PC-9 (cell line): ENCODE measurements at regions not wholly inside any gene's neighbourhood (a gene's known extent, or its start where the extent isn't known, plus 50 kb on each side); places are given as distances from the start of the nearest gene placed in this dataset.

Experiments
- EZH2 ChIP-seq: fragments of 200-600 bp; sonication (generic); IDR thresholded peaks from 2 replicates; pipeline ENCODE4 v1.8.0; 2017; ENCODE audit warnings: antibody characterized with exemption, low read depth
- TF ChIP-seq, protein P1 (sequence below): fragments of 200-600 bp; sonication (generic); conservative IDR thresholded peaks from 2 replicates; pipeline ENCODE4 v1.6.1; 2017; ENCODE audit warnings: mixed run types, antibody characterized with exemption, mild to moderate bottlenecking, moderate library complexity

DNA sequence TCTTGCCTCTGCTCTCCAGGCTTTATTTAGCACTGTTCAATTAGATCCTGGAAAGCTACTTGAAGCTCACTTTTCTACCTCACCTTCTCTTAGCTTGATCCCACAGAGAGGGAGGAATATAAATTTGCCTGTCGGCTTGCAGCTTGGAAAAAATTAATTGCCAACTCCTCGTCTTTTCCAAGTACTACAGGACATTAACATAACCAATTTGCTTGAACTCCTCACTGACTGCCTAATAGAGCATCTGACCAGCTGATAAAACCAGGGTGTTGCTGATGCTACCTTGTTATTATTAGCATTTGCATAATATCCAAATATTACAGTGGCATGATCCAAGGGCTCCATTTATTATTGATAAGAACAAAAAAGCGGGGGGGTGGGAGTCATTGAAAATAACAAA is 561.8 kb downstream of the MCTP2 start:
- no peak for TF ChIP-seq EZH2
- TF ChIP-seq, protein P1, sequence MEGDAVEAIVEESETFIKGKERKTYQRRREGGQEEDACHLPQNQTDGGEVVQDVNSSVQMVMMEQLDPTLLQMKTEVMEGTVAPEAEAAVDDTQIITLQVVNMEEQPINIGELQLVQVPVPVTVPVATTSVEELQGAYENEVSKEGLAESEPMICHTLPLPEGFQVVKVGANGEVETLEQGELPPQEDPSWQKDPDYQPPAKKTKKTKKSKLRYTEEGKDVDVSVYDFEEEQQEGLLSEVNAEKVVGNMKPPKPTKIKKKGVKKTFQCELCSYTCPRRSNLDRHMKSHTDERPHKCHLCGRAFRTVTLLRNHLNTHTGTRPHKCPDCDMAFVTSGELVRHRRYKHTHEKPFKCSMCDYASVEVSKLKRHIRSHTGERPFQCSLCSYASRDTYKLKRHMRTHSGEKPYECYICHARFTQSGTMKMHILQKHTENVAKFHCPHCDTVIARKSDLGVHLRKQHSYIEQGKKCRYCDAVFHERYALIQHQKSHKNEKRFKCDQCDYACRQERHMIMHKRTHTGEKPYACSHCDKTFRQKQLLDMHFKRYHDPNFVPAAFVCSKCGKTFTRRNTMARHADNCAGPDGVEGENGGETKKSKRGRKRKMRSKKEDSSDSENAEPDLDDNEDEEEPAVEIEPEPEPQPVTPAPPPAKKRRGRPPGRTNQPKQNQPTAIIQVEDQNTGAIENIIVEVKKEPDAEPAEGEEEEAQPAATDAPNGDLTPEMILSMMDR: no peak
